ENCODE measurements at regions not wholly inside any gene's neighbourhood (a gene's known extent, or its start where the extent isn't known, plus 50 kb on each side); places are given as distances from the start of the nearest gene placed in this dataset.

DNA sequence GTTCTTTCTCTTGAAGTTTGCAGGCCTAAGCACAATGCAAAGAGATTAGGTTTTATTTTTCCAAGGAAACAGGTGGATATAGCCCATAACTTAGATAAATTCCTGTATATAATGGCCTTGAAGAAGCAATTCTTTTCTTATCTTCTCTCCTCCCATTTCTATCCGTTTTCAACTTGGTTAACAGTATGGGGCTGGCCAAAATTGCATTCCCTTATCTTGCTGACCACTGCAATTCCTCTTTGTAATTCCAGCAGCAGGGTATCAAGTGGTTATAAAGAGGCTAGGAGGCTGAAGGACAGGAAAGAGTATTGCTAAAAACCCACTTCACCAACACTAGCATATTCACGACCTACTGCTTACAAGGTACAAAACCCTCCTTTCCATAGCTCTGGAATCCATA is 643.5 kb upstream of the ID4 start:
- no peaks in the 10 kb centered on the region for H3K36me3 ChIP-seq (ENCODE audit: control insufficient read depth in 2 of 2, insufficient read depth in 2 of 2, low read length in 1 of 2)
- H3K4me3 ChIP-seq (ENCODE audit: low read length in 2 of 2), result no peak overlapping the region
- H3K9me3 ChIP-seq (ENCODE audit: control insufficient read depth in 2 of 2, insufficient read depth in 1 of 2, low read length in 1 of 2), result no peaks in the 10 kb centered on the region
- H3K4me1 ChIP-seq (ENCODE audit: control insufficient read depth in 2 of 2, insufficient read depth in 2 of 2, low read length in 2 of 2), result no peaks in the 10 kb centered on the region
- H3K27me3 ChIP-seq (ENCODE audit: control insufficient read depth in 2 of 2, insufficient read depth in 1 of 2, low read length in 1 of 2), result no peaks in the 10 kb centered on the region
- DNase-seq (ENCODE audit: low read depth in 6 of 9, low spot score in 9 of 9), result no peak
- H3K27ac ChIP-seq (ENCODE audit: low read depth in 1 of 2, low read length in 1 of 2), result no peak overlapping the region
- 56% methylated on average over 2 of the region's 2 CpGs for WGBS

DNA sequence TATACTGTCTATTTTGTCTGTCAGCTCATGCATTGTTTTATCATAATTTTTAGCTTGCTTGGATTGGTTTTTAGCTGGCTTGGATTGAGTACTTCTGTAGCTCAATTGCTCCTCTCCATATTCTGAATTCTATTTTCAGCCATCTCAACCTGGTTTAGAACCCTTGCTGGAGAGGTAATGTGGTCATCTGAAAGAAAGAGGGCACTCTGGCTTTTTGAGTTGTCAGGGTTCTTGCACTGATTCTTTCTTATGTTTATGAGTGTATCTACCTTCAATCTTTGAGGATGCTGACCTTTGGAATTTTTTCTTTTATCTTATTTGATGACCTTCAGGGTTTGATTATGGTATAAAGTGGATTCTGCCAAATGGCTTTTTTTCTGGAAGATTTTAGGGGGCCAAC is 632.7 kb upstream of the ID4 start:
- H3K27me3 ChIP-seq (ENCODE audit: control insufficient read depth in 2 of 2, insufficient read depth in 1 of 2, low read length in 1 of 2), result no peaks in the 10 kb centered on the region
- no peak for DNase-seq (ENCODE audit: low read depth in 6 of 9, low spot score in 9 of 9)
- H3K4me3 ChIP-seq (ENCODE audit: low read length in 2 of 2), result no peak overlapping the region
- H3K27ac ChIP-seq (ENCODE audit: low read depth in 1 of 2, low read length in 1 of 2), result no peak overlapping the region
- H3K4me1 ChIP-seq (ENCODE audit: control insufficient read depth in 2 of 2, insufficient read depth in 2 of 2, low read length in 2 of 2), result no peaks in the 10 kb centered on the region
- peaks cover 0 to 19% of the 10 kb centered on the region in 2 donors for H3K9me3 ChIP-seq (ENCODE audit: control insufficient read depth in 2 of 2, insufficient read depth in 1 of 2, low read length in 1 of 2)
- no peaks in the 10 kb centered on the region for H3K36me3 ChIP-seq (ENCODE audit: control insufficient read depth in 2 of 2, insufficient read depth in 2 of 2, low read length in 1 of 2)

DNA sequence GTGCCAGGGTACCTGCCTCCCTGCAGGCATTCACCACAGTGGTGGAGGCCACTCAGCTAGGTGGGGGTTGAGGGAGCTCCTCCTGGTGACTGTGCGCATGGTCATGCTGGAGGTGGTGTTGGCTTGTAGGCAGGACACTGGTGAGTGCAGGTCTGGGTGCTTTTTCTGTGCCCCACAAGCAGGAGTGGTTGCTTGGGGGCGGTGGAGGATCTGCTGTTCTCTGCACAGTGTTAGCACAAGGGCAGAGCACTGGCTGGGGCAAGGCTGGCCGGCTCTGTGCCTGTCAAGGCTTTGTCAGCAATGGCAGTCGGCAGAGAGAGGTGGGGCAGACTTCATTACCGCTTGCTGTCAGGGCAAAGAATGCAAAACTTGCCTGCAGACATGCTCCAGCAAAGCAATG is 632.1 kb upstream of the ID4 start:
- no peak for DNase-seq (ENCODE audit: low read depth in 6 of 9, low spot score in 9 of 9)
- WGBS, result 93% methylated on average over 5 of the region's 5 CpGs
- no peak overlapping the region for H3K4me3 ChIP-seq (ENCODE audit: low read length in 2 of 2)

DNA sequence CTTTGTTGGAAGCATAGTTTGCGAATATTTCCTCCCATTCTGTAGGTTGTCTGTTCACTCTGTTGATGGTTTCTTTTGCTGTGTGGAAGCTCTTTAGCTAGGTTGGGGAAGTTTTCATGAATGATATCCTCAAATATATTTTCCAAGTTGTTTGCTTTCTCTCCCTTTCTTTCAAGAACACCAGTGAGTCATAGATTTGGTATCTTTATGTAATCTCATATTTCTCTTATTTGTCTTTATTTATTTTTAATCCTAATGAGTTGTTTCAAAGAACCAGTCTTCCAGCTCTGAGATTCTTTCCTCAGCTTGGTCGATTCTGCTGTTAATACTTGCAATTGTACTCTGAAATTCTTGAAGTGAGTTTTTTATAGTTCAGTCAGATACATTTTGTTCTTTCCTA is 628.0 kb upstream of the ID4 start:
- Histone ChIP-seq H3K36me3 (ENCODE audit: control insufficient read depth in 2 of 2, insufficient read depth in 2 of 2, low read length in 1 of 2) (no peaks in the 10 kb centered on the region), H3K4me1 (ENCODE audit: control insufficient read depth in 2 of 2, insufficient read depth in 2 of 2, low read length in 2 of 2) (no peaks in the 10 kb centered on the region), H3K9me3 (ENCODE audit: control insufficient read depth in 2 of 2, insufficient read depth in 1 of 2, low read length in 1 of 2) (peaks cover 0 to 17% of the 10 kb centered on the region in 2 donors), H3K27ac (ENCODE audit: low read depth in 1 of 2, low read length in 1 of 2) (no peak overlapping the region), H3K27me3 (ENCODE audit: control insufficient read depth in 2 of 2, insufficient read depth in 1 of 2, low read length in 1 of 2) (no peaks in the 10 kb centered on the region), H3K4me3 (ENCODE audit: low read length in 2 of 2) (no peak overlapping the region)
- DNase-seq (ENCODE audit: low read depth in 6 of 9, low spot score in 9 of 9), result no peak
- 85% methylated on average over 2 of the region's 2 CpGs for WGBS

More for the DNA sequence above, 632.1 kb upstream of the ID4 start:
- Histone ChIP-seq H3K9me3 (ENCODE audit: control insufficient read depth in 2 of 2, insufficient read depth in 1 of 2, low read length in 1 of 2) (peaks cover 0 to 19% of the 10 kb centered on the region in 2 donors), H3K36me3 (ENCODE audit: control insufficient read depth in 2 of 2, insufficient read depth in 2 of 2, low read length in 1 of 2) (no peaks in the 10 kb centered on the region), H3K4me1 (ENCODE audit: control insufficient read depth in 2 of 2, insufficient read depth in 2 of 2, low read length in 2 of 2) (no peaks in the 10 kb centered on the region), H3K27me3 (ENCODE audit: control insufficient read depth in 2 of 2, insufficient read depth in 1 of 2, low read length in 1 of 2) (no peaks in the 10 kb centered on the region), H3K27ac (ENCODE audit: low read depth in 1 of 2, low read length in 1 of 2) (no peak overlapping the region)

- no peaks in the 10 kb centered on the region for H3K36me3 ChIP-seq (ENCODE audit: control insufficient read depth in 2 of 2, insufficient read depth in 2 of 2, low read length in 1 of 2)
- H3K4me3 ChIP-seq (ENCODE audit: low read length in 2 of 2), result no peak overlapping the region
- peaks cover 0 to 6% of the 10 kb centered on the region in 2 donors for H3K9me3 ChIP-seq (ENCODE audit: control insufficient read depth in 2 of 2, insufficient read depth in 1 of 2, low read length in 1 of 2)
- peak in 1 of 9 donors; percentile 9 for DNase-seq (ENCODE audit: low read depth in 6 of 9, low spot score in 9 of 9)
- no peaks in the 10 kb centered on the region for H3K4me1 ChIP-seq (ENCODE audit: control insufficient read depth in 2 of 2, insufficient read depth in 2 of 2, low read length in 2 of 2)
- no peak overlapping the region for H3K27ac ChIP-seq (ENCODE audit: low read depth in 1 of 2, low read length in 1 of 2)
- no peaks in the 10 kb centered on the region for H3K27me3 ChIP-seq (ENCODE audit: control insufficient read depth in 2 of 2, insufficient read depth in 1 of 2, low read length in 1 of 2)
- 83% methylated on average over 14 of the region's 14 CpGs for WGBS
Measured at GRCh38 chr6:19210849-19211590, 626.1 kb upstream of the ID4 start.

GRCh38 chr6:19214231-19214630 is 622.9 kb upstream of the ID4 start:
- 91% methylated on average over 2 of the region's 2 CpGs for WGBS
- no peak overlapping the region for H3K4me3 ChIP-seq (ENCODE audit: low read length in 2 of 2)
- DNase-seq (ENCODE audit: low read depth in 6 of 9, low spot score in 9 of 9), result no peak
- H3K27me3 ChIP-seq (ENCODE audit: control insufficient read depth in 2 of 2, insufficient read depth in 1 of 2, low read length in 1 of 2), result no peaks in the 10 kb centered on the region
- H3K36me3 ChIP-seq (ENCODE audit: control insufficient read depth in 2 of 2, insufficient read depth in 2 of 2, low read length in 1 of 2), result no peaks in the 10 kb centered on the region
- H3K9me3 ChIP-seq (ENCODE audit: control insufficient read depth in 2 of 2, insufficient read depth in 1 of 2, low read length in 1 of 2), result peaks cover 0 to 6% of the 10 kb centered on the region in 2 donors
- no peak overlapping the region for H3K27ac ChIP-seq (ENCODE audit: low read depth in 1 of 2, low read length in 1 of 2)
- no peaks in the 10 kb centered on the region for H3K4me1 ChIP-seq (ENCODE audit: control insufficient read depth in 2 of 2, insufficient read depth in 2 of 2, low read length in 2 of 2)

- no peaks in the 10 kb centered on the region for H3K4me1 ChIP-seq (ENCODE audit: control insufficient read depth in 2 of 2, insufficient read depth in 2 of 2, low read length in 2 of 2)
- no peak overlapping the region for H3K4me3 ChIP-seq (ENCODE audit: low read length in 2 of 2)
- no peak for DNase-seq (ENCODE audit: low read depth in 6 of 9, low spot score in 9 of 9)
- no peaks in the 10 kb centered on the region for H3K27me3 ChIP-seq (ENCODE audit: control insufficient read depth in 2 of 2, insufficient read depth in 1 of 2, low read length in 1 of 2)
- H3K36me3 ChIP-seq (ENCODE audit: control insufficient read depth in 2 of 2, insufficient read depth in 2 of 2, low read length in 1 of 2), result no peaks in the 10 kb centered on the region
- H3K27ac ChIP-seq (ENCODE audit: low read depth in 1 of 2, low read length in 1 of 2), result no peak overlapping the region
- 91% methylated on average over 1 of the region's 1 CpG for WGBS
- H3K9me3 ChIP-seq (ENCODE audit: control insufficient read depth in 2 of 2, insufficient read depth in 1 of 2, low read length in 1 of 2), result peaks cover 0 to 4% of the 10 kb centered on the region in 2 donors
Measured at GRCh38 chr6:19219931-19220330, 617.2 kb upstream of the ID4 start.

DNA sequence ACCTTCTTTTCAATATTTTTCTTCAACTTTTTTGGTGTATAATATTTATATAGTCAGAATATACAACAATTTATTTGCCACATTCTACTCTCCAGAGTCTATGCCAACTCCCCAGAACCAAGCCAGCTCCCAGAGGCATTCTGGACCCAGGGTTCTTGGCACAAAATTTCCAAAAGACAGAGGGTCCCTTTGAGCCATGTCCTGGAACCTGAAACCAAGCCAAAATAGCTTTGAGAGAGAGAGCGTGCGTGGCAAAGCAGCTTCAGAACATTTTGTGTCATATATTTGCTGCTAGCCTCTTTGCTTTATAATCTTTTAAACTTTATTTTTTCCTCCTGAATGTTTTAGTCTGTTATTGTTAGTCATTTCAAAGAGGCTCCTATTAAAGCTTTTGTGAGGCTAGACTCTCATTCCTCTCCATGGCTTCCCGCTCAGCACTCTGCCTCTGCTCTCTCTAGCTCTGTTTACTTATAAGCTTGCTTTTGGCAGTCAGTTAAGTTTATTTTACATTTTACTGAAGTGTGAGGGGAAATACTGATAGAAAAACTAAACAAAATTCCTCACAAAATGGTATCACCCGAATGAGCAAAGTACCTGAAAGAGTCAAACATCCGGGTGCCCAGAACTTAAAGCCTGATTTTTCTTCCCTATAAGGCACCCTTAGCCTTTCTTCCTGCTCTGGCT is 605.1 kb upstream of the ID4 start:
- Histone ChIP-seq H3K27me3 (ENCODE audit: control insufficient read depth in 2 of 2, insufficient read depth in 1 of 2, low read length in 1 of 2) (no peaks in the 10 kb centered on the region), H3K36me3 (ENCODE audit: control insufficient read depth in 2 of 2, insufficient read depth in 2 of 2, low read length in 1 of 2) (no peaks in the 10 kb centered on the region), H3K4me1 (ENCODE audit: control insufficient read depth in 2 of 2, insufficient read depth in 2 of 2, low read length in 2 of 2) (no peaks in the 10 kb centered on the region), H3K9me3 (ENCODE audit: control insufficient read depth in 2 of 2, insufficient read depth in 1 of 2, low read length in 1 of 2) (no peaks in the 10 kb centered on the region), H3K27ac (ENCODE audit: low read depth in 1 of 2, low read length in 1 of 2) (no peak overlapping the region), H3K4me3 (ENCODE audit: low read length in 2 of 2) (no peak overlapping the region)
- 84% methylated on average over 5 of the region's 5 CpGs for WGBS
- DNase-seq (ENCODE audit: low read depth in 6 of 9, low spot score in 9 of 9), result no peak

DNA sequence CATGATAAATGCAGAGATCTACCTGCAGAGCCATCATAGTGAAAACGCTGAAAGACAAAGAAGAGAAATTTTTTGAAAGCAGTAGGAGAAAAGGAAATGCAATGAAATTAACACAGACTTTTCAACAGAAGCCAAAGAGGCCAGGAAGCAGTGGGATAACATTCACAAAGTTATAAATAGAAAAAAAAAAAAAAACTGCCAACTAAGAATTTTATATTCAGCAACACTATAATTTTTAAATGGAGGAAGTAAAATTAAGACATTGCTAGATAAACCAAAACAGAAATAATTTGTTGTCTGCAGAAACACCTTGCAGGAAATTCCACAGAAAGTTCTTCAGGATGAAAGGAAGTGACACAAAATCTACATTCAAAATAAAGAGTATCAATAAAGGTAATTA is 591.5 kb upstream of the ID4 start:
- H3K4me1 ChIP-seq (ENCODE audit: control insufficient read depth in 2 of 2, insufficient read depth in 2 of 2, low read length in 2 of 2), result no peaks in the 10 kb centered on the region
- 85% methylated on average over 1 of the region's 1 CpG for WGBS
- no peak overlapping the region for H3K4me3 ChIP-seq (ENCODE audit: low read length in 2 of 2)
- DNase-seq (ENCODE audit: low read depth in 6 of 9, low spot score in 9 of 9), result no peak
- H3K36me3 ChIP-seq (ENCODE audit: control insufficient read depth in 2 of 2, insufficient read depth in 2 of 2, low read length in 1 of 2), result no peaks in the 10 kb centered on the region
- no peaks in the 10 kb centered on the region for H3K27me3 ChIP-seq (ENCODE audit: control insufficient read depth in 2 of 2, insufficient read depth in 1 of 2, low read length in 1 of 2)
- peaks cover 0 to 7% of the 10 kb centered on the region in 2 donors for H3K9me3 ChIP-seq (ENCODE audit: control insufficient read depth in 2 of 2, insufficient read depth in 1 of 2, low read length in 1 of 2)
- H3K27ac ChIP-seq (ENCODE audit: low read depth in 1 of 2, low read length in 1 of 2), result no peak overlapping the region

Measured in thymus (tissue), 11 donors.